ENCODE measurements at regions not wholly inside any gene's neighbourhood (a gene's known extent, or its start where the extent isn't known, plus 50 kb on each side); places are given as distances from the start of the nearest gene placed in this dataset.
A peak's percentile ranks its signal among the peaks of the same experiment; 100 is the strongest.
"Not testable (repeated sequence)": the region's sequence is repeated elsewhere in the genome, so short reads cannot be mapped to it uniquely, and the experiment has no call there.

- DNase-seq (ENCODE audit: low read depth), result no peak
- H3K4me3 ChIP-seq (ENCODE audit: low read depth, low read length), result no peak overlapping the region
- TF ChIP-seq CTCF (conservative IDR thresholded peaks at IDR 0.05; ENCODE audit: low read depth, low read length), result no peak
Measured at GRCh38 chr18:1308686-1309085, 404.0 kb downstream of the ADCYAP1 start.

GRCh38 chr18:1311376-1311775 is 406.7 kb downstream of the ADCYAP1 start:
- peak; percentile 0 for DNase-seq (ENCODE audit: low read depth)
- TF ChIP-seq CTCF (conservative IDR thresholded peaks at IDR 0.05; ENCODE audit: low read depth, low read length), result no peak
- no peak overlapping the region for H3K4me3 ChIP-seq (ENCODE audit: low read depth, low read length)

GRCh38 chr18:1335345-1335744 is 430.7 kb downstream of the ADCYAP1 start:
- not testable (repeated sequence) for H3K4me3 ChIP-seq (ENCODE audit: low read depth, low read length)

GRCh38 chr18:1350931-1351450 is 446.3 kb downstream of the ADCYAP1 start:
- no peak overlapping the region for H3K4me3 ChIP-seq (ENCODE audit: low read depth, low read length)
- no peak for TF ChIP-seq CTCF (conservative IDR thresholded peaks at IDR 0.05; ENCODE audit: low read depth, low read length)
- DNase-seq (ENCODE audit: low read depth), result no peak

More at GRCh38 chr18:1335345-1335744, 430.7 kb downstream of the ADCYAP1 start:
- not testable (repeated sequence) for DNase-seq (ENCODE audit: low read depth)

GRCh38 chr18:1353025-1353424 is 448.4 kb downstream of the ADCYAP1 start:
- TF ChIP-seq CTCF (conservative IDR thresholded peaks at IDR 0.05; ENCODE audit: low read depth, low read length), result no peak
- DNase-seq (ENCODE audit: low read depth), result no peak

GRCh38 chr18:1357724-1358123 is 453.1 kb downstream of the ADCYAP1 start:
- no peak for TF ChIP-seq CTCF (conservative IDR thresholded peaks at IDR 0.05; ENCODE audit: low read depth, low read length)
- DNase-seq (ENCODE audit: low read depth), result no peak
- H3K4me3 ChIP-seq (ENCODE audit: low read depth, low read length), result no peak overlapping the region

More at GRCh38 chr18:1353025-1353424, 448.4 kb downstream of the ADCYAP1 start:
- no peak overlapping the region for H3K4me3 ChIP-seq (ENCODE audit: low read depth, low read length)

GRCh38 chr18:1361936-1362335 is 457.3 kb downstream of the ADCYAP1 start:
- no peak overlapping the region for H3K4me3 ChIP-seq (ENCODE audit: low read depth, low read length)
- no peak for TF ChIP-seq CTCF (conservative IDR thresholded peaks at IDR 0.05; ENCODE audit: low read depth, low read length)
- no peak for DNase-seq (ENCODE audit: low read depth)

Data from choroid plexus epithelial cell (primary cell).